Skin epidermis (tissue), 12 donors: ENCODE measurements at regions not wholly inside any gene's neighbourhood (a gene's known extent, or its start where the extent isn't known, plus 50 kb on each side); places are given as distances from the start of the nearest gene placed in this dataset.
"Not testable (repeated sequence)": the region's sequence is repeated elsewhere in the genome, so short reads cannot be mapped to it uniquely, and the experiment has no call there.

ENCODE experiments used
- H3K27ac ChIP-seq, 21 experiments: fragments of 200-600 bp; sonication (generic) in 11 of 21; one replicate each; pipeline ENCODE4 v1.5.0; 2020; ENCODE audit warnings: mild to moderate bottlenecking in 3 of 21, inconsistent platforms in 2 of 21, moderate library complexity in 2 of 21
- H3K4me3 ChIP-seq, 7 experiments: fragments of 200-600 bp; sonication (generic) in 2 of 7; one replicate each; pipeline ENCODE4 v1.5.0; 2020; ENCODE audit warnings: inconsistent platforms in 2 of 7, mild to moderate bottlenecking in 2 of 7, moderate library complexity in 1 of 7

DNA sequence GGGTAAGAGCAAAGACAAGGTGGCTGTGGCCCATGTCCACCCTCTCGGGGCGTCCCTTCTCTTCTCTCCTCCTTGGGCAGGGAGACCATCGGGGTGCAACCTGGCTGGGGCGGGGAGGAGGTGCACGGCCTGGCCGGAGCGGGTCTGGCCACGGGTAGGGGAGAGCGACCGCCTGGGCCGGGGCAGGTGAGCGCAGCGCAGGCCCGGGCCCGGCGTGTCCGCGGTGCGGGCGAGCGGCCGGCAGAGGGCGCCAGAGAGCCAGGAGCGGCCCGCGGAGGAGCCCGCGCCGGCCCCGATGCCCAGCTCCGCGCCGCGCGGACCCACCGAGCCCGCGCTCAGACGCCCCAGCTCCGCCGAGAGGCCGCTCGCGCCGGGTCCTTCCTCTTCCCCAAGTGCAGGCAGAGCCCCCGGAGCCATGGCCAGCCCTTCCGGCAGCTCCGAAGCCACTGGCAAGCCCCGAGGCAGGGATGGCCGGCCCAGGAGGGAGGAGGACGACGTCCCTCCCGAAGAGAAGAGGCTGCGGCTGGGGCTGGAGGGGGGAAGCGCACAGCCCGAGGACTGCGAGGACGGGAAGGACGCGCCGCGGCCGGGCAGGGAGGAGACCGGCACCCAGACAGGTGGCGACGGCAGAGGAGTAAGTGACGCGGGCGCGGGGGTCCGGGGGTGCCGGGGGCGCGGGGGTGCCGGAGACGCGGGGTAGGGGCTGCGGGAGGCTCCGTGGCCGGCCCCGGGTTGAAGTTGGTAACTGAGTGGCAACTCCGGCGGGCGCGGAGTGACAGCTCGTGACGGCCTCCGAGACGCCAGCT lies 142.1 kb upstream of the EEF2KMT start:
- not testable (repeated sequence) for H3K27ac ChIP-seq
- H3K4me3 ChIP-seq, result peak overlapping the region in 2 of 7 experiments; percentile 8 to 24

DNA sequence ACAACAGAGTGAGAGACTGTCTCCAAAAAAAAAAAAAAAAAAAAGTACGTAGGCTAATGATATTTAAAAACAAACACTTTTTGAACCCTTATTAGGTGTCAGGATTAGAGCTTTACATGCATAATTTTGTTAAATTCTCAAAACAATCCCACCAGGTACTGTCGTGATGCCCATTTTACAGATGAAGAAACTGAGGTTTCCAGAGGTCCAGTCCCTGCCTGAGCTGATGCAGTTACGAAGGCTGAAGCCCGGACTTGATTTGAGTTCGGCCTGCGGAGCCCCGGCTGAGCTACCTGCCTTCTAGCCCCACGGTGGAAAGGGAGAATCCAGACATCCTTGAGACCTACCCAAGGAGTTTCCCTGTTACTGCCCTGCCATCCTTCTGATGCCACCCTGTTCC lies 137.5 kb upstream of the EEF2KMT start:
- Histone ChIP-seq H3K4me3 (no peak overlapping the region), H3K27ac (no peak overlapping the region)

DNA sequence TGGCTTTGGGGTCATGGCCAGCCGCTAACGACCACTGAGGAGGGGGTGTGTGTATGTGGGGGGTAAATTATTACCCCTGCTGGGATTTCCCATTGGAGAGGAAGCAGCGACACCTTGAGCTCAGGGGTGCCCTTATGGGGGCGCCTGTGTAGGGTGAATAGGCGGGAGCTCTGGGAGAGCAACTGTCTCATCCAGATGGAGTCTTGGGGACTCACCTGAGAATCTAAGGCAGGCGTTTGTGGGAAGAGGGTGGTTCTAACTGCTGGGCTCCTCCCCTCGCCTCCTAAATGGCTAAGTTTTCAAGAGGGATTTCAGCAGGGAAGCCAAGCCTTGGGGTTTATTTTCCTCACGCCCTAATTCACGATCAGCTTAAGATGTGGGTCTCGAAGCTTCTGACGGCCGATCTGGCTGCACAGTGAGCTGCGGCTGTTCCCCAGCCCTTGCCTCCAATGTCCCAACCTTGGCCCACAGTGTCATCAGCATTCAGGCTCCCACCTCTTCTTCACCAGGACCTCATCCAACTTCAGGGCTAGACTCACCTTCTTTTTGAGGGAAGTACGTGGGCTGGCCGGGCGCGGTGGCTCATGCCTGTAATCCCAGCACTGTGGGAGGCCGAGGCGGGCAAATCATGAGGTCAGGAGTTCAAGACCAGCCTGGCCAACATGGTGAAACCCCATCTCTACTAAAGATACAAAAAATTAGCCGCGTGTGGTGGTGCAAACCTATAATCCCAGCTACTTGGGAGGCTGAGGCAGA lies 136.9 kb upstream of the EEF2KMT start:
- H3K27ac ChIP-seq, result no peak overlapping the region
- no peak overlapping the region for H3K4me3 ChIP-seq

DNA sequence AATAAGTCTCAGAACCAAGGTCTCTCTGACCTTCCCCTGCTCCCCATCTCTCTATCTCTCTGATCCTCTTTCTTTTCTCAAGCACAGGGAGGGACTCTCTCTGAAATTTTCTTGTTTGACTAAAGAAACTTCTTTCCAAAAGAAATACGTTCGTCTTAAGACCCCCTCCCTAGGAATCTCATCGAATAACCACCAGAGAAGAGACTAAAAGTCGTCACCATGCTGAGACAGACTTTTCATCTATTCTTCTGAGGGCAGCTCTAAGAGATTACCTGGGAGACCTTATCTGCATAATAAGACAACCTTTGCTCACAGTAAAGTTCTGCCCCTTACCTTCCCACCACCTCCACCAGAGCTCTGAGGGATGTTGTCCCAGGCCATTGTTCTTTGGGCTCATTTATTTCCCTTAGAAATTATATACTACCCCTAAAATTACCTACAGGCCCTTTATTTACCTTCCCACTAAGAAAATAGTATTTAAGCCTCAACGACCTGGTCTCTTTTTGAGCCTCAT lies 133.7 kb upstream of the EEF2KMT start:
- Histone ChIP-seq H3K4me3 (no peak overlapping the region), H3K27ac (no peak overlapping the region)

DNA sequence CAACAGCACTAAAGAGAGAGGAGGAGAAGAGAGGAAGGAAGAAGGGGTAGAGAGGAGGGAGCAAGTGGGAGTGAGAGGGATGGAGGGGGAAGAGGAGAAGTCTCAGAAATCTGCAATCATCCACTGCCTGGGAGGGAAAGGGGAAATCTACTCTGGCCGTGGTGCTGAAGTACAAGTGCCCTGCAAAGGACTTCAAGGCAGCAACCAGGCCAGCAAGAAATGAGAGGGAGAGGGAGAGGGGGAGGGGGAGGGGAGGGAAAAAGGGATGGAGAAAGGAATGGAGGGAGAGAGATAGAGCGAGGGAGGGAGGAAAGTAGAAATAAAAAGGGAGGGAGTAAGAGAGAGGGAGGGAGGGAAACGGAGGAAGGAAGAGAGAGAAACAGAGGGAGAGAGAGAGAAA lies 130.8 kb upstream of the EEF2KMT start:
- H3K27ac ChIP-seq, result no peak overlapping the region
- no peak overlapping the region for H3K4me3 ChIP-seq

DNA sequence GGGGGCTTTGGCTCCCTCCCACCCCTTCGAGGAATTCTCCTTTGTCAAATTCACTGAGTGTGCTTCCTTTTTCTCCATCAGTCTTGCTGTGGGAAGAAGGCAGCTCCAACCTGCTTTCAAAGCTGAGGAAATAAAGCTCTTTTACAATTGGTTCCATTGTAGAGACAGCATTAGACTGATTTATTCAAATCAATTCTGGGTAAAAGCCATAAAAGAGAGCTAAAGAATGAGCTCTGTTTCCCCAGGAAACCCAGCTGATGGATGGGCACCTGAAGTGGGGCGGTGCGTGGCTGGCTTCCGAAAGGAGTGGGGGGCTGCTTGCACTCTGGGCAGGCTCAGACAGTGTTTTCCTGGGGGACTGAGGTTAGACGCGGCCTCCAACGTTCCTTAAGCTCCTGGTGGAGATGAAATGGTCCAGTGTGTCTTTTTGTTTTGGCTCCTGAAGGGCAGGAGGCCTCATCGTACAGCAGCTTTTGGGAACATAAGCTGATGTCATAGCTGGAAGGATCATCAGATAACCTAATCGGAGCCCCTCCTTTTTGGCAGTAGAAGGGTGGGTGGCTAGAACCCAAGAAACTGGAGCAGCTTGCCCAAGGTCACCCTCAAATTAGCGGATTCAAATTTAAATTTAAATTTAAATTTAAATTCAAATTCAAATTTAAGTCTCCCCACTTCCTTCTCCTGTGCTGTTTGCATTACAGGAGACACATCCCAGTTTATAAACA lies 128.5 kb upstream of the EEF2KMT start:
- Histone ChIP-seq H3K27ac (no peak overlapping the region), H3K4me3 (no peak overlapping the region)

DNA sequence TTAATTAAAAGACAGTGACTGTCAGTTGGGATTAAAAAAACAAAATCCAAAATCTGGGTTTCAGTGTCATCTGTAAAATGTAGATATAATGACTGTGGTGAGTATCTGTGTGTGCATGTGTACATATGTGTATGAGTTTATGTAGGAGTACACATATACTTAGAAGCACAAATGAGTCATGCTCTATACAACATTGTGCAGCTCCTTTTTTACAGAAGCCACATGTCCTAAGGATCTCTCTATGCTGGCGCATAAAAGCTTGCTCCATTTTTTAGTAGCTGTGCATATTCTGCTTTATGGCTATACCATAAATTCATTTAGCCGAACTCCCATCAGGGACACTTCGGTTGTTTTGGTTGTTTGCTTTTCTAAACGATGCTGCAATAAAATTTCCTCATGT lies 125.2 kb upstream of the EEF2KMT start:
- Histone ChIP-seq H3K4me3 (no peak overlapping the region), H3K27ac (no peak overlapping the region)

DNA sequence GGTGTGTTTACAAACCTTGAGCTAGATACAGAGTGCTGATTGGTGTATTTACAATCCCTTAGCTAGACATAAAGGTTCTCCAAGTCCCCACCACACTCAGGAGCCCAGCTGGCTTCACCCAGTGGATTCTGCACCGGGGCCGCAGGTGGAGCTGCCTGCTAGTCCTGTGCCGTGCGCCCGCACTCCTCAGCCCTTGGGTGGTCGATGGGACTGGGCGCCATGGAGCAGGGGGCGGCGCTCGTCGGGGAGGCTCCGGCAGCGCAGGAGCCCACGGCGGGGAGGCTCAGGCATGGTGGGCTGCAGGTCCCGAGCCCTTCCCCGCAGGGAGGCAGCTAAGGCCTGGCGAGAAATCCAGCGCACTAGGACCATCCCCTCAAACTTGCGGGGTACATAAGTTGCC lies 124.2 kb upstream of the EEF2KMT start:
- H3K4me3 ChIP-seq, H3K27ac ChIP-seq: not testable (repeated sequence)

DNA sequence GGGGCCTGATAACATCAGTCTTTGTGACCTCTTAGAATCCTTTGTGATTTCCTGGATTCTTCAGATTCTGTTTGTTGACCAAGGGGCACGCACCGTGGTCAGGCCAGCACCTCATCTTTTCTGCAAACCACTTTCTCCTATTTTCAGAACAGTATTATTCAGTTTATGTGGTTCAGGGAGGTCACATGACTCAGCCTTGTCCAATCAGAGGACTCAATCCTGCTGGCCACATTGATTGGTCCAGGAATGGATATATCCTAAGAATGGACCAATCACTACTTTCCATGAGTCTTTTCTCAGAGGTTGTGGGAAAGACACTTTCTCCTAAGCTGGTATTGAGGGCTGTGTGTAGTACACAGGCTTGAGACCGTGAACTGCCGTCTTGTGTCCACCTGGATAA lies 123.1 kb upstream of the EEF2KMT start:
- H3K4me3 ChIP-seq, result no peak overlapping the region
- H3K27ac ChIP-seq, result no peak overlapping the region

DNA sequence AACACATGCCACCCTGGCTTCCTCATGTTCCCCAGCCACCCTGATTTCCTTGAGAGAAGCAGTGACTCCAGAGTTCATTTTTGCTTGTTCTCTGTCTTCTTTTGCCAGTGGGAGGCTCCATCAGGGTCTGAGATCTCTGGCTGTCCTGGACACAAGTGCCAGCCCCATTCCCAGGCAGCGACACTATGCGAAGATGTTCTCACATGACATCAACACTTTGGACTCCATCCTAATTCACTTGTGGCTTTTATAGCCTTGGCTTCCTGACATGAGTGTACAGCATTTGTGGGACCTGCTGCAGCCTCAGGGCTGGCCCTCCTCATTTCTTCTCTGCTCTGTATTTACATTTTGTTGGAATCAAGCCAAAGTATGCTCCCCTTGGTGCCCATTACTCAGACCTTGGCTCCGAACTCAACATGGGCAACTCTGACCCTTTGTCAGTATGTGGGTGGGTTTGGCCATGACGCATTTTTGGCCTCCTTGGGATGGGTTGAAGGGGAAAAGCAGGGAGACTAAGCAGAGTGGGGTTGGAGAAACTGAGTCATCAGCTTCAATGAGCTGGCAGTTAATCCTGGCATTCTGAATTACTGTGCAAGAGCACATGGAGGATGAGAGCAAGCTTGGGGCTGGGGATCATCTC lies 119.0 kb upstream of the EEF2KMT start:
- no peak overlapping the region for H3K27ac ChIP-seq
- H3K4me3 ChIP-seq, result no peak overlapping the region

DNA sequence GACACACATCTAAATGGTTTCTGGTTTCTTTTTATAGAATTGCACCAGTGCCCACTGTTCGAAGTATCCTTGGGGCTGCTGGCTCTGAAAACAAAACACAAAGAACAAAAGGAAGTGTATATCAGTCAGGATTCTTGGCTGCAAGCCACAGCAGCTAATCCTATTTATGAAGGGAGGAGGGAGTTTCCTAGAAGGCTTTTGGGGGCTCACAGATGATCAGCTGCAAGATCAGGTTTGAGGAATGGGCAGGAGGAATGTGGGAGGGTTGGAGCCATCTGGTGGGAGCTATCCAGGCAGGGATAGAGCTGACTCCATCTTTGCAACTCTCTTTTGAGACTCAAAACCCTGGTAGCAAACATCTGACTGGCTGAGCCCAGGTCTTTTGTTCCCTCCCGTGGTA lies 118.3 kb upstream of the EEF2KMT start:
- Histone ChIP-seq H3K4me3 (no peak overlapping the region), H3K27ac (no peak overlapping the region)

DNA sequence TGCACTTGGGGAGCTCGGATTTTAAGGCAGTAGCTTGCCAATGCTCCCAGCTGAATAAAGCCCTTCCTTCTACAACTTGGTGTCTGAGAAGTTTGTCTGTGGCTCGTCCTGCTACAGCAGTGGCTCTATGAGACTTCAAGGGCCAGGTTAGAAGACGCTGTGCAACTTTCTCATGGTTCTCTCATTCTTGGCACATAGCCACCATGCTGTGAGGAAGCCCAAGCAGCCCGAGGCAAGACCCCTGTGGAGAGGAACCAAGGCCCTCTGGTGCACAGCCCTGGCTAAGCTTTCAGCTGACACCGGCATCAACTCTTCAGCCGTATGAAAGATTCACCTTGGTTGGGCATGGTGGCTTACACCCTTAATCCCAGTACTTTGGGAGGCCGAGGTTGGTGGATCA lies 116.9 kb upstream of the EEF2KMT start:
- no peak overlapping the region for H3K27ac ChIP-seq
- no peak overlapping the region for H3K4me3 ChIP-seq

DNA sequence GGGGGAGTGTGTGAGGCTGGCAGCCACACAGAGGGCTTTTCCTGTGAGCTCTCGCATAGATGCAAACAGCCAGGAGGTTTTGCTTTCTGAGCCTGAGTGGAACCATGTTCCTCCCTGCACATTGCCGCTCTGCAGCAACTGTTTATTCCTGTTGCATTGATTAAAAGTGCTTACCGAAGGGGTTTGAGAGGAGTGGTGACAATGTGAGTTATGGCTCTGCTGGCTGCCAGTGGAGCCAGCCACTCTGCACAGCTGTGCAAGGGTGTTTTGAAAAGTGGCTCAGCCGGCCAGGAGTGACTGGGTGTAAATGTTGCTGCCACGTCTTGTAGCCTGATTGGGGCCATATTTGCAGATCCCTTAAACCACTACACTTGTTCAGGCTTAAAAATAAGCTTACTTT lies 114.9 kb upstream of the EEF2KMT start:
- H3K4me3 ChIP-seq, H3K27ac ChIP-seq: not testable (repeated sequence)

DNA sequence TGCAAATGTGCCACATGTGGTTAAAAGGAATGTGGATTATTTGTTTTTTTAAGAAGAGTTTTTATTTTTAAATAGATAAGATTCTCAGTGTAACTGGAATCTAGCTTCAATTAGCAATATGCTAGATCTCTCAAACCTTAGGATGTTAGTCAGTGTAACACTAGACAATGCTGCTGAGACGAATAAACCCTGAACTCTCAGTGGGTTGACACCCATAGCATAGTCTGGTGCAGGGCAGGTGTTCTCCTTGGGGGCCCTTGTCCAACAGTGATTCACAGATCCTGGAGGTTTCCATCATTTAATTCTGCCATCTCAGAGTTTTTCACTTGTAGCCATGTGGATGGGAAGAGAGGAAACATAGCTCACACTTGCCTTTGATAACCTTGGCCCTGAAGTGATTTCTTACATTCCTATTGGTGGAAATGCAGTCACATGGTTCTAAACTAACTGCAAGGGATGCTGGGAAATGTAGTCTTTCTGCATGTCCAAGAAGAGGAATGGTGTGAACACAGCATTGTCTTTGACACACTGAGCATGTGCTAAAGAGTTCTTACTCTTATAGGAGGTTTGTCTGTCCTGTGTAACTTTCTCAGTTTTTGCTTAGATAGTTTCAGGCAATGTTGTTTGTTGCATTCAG lies 110.4 kb upstream of the EEF2KMT start:
- H3K27ac ChIP-seq, H3K4me3 ChIP-seq: not testable (repeated sequence)

DNA sequence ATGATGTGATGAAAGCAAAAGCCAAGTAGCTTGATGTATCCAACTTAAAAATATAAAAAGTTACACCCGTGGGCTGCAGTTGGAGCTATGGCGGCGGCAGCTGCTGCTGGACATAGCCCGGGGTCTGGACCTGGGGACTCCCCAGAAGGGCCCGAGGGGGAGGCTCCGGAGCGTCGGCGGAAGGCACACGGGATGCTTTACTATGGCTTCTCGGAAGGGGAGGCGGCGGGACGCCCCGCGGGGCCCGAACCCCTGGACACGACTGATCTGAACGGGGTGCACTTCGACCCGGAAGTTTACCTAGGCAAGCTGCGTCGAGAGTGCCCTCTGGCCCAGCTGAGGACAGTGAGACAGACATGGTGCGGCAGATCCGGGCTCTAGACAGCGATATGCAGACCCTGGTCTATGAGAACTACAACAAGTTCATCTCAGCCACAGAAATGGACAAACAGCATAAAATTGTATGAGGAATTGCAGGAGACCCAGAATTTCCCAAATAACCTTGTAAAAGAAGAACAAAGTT lies 109.5 kb upstream of the EEF2KMT start:
- no peak overlapping the region for H3K27ac ChIP-seq
- H3K4me3 ChIP-seq, result no peak overlapping the region

DNA sequence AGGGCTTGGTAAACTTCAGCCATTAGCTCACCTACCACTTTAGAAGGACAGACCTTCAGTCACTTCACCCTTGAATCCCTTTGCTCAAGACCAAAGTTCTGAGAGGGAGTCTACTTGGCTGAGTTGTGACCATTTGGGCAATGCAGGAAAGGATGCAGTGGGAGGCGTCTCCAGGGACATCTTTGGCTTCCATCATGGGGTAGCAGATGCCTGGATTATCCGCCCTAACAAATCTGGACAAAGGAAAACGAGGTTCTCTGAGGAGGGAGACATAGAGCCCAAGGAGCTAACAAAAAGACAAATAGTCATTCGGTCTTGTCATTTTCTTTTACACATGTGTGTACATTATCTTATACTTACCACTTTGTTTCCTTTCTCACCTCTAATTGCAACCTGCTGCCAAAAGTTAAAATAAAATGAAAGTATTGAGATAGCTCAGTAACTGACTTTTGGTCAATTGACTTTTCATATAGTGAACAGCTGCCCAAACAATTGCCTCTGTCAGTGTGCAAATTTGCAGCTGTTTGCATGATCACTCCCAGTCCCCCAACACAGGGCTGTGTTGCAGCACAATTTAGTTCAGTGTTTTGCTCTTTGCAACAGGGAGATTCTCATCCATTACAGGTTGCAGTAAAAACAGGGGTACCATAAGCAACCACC lies 108.9 kb upstream of the EEF2KMT start:
- no peak overlapping the region for H3K27ac ChIP-seq
- H3K4me3 ChIP-seq, result no peak overlapping the region

DNA sequence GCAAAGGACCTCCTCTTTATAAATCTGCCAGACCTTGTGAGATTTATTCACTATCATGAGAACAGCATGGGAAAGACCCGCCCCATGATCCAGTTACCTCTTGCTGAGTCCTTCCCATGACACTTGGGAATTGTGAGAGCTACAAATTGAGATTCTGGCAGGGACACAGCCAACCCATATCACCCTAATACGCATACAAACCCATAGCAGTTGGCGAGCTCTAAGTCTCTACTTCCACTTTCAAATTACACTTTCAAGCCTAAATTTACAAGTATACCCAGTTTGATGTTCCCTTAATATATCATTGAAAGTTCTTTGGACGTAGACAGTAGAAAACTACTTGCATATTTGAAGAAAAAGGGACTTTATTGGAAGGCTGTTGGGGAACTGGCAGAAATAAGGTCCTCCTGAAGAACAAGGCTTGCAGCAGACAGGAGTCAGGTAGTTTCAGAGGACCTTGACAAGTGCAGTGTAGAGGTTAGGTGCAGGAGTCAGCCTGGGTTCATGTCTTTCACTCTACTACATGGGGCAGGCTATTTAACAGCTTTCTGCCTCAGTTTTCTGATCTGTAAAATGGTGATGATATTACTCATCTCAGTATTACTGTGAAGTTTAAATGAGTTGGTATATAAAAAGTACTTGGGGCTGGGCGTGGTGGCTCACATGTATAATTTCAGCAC lies 107.9 kb upstream of the EEF2KMT start:
- Histone ChIP-seq H3K27ac (no peak overlapping the region), H3K4me3 (no peak overlapping the region)

DNA sequence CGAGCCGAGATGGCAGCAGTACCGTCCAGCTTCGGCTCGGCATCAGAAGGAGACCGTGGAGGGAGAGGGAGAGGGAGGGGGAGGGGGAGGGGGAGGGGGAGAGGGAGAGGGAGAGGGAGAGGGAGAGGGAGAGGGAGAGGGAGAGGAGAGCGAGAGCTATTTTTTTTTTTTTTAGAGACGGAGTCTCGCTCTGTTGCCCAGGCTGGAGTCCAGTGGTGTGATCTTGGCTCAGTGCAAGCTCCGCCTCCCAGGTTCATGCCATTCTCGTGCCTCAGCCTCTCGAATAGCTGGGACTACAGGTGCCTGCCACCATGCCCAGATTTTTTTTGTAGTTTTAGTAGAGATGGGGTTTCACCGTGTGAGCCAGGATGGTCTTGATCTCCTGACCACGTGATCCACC lies 106.1 kb upstream of the EEF2KMT start:
- H3K27ac ChIP-seq, H3K4me3 ChIP-seq: not testable (repeated sequence)
